ENCODE measurements at regions not wholly inside any gene's neighbourhood (a gene's known extent, or its start where the extent isn't known, plus 50 kb on each side); places are given as distances from the start of the nearest gene placed in this dataset.

DNA sequence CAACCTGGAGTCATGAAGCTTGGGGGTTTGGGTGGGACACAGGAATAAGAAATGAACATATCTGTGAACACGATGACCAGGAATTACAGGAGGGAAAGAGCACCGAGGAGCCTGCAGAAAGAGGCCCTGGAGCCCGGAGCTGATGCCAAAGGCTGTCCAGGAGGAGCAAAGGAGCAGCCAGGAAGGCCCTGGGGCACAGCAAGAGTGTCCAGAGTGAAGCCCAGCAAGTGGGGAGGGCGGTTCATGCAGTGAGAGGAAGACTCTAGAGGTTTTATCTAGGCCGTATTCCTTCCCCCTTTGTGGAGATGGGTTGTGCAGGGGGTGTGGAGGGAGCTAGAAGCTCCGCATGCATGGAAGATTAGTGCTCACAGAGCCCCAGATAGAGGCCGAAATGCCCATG is 318.4 kb downstream of the GADD45G start:
- DNase-seq: no peak

DNA sequence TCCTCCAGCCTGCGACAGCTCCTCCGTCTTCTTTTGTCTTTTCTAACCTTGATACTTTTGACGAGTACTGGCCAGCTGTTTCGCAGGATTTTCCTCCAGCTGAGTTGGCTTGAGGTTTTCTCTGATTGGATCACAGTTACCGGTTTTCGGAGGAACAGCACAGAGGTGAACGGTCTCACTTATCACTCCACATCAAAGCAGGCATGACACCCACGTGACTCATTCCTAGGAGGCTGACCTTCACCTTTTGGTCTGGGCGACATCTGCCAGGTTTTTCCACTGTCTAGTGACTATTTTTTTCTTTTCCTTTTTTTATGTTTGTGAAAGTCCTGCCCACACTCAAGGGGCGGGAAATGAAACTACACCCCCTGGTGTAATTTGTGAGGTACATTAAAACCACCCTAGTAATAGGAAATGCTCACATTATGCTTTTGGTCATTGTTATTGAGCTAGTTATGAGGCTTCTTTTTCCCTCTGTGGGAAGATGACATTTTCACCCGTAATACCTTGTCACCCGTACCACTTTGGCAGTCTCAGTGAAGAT is 319.2 kb downstream of the GADD45G start:
- DNase-seq: peak; percentile 70 to 80

DNA sequence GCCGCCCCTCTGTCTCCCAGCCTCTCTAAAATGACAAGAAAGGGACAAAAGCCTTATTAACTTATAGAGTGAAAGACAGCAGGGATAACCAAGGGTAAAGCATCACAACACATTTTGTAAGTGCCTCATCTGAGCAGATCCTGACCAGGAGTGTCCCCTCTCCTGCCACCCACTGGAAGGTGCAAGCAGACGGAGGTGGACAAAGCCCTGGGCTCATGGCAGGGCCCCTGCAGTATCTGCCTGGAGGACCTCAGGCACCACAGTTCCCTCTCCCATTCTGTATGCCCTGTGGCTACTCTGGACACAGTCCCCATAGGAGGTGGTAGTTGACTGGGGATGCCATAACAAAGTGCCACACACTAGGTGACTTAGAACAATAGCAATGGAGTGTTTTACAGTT is 319.8 kb downstream of the GADD45G start:
- DNase-seq: no peak

DNA sequence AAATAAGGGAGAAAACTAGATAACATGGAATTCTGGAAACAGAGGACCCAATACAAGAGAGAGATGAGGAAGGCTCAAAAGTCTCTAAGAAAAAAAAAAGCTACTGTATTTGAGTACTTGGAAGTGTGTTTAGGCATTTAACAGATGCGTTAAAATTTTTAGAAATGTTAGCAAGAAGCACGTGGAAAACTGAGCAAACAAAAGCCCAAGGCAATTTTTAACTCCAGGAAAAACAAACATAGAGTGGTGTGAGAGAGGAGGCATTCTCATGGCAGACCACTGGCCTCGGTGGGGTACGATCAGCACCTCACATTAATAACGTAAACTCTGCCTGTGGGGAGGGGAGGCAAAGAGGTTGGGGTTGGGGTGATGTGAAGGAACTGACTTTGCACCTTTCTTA is 321.4 kb downstream of the GADD45G start:
- DNase-seq: no peak

DNA sequence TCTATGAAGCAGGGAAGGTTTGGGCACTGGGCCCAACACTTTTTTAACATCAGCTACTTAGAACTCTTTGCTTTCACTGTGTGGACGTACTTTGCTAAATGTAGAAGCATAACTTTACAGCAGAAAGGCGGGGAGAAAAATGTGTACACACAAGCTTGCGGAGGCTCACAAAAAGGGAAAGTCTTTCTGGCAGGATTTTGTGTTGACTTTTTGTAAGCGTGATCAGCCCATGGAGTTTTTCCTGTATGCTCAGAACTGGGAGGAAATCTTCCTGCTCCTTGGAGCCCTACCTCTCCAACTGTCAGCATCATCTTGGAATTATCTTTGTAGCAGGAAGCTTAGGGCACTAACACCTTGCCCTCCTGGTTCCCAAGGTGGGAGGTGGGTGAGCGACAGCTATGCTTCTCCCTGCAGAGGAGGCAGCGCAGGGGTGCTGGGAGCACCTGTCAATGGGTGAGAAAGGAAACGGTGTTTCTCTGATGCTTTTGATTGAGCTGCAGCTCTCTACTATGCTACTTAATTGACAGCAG is 321.9 kb downstream of the GADD45G start:
- no peak for DNase-seq

DNA sequence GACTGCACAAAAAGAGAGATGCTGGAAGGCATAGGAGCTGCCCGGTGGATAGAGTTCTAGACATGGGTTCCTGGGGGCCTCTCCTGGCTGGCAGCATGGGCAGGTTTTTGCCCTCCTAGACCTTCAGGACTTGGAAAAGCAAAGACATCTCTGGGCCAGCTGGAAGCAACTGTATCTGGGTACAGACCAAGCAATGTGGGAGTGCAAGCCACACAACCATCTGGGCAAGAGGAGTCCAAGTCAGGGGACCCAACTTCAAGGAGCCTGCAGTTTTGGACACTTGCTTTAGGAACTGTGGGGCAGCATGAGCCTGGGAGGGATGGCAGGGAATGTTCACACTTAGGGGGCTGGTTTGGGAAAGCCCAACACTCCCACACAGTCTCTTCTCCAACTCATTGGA is 323.3 kb downstream of the GADD45G start:
- DNase-seq: no peak

DNA sequence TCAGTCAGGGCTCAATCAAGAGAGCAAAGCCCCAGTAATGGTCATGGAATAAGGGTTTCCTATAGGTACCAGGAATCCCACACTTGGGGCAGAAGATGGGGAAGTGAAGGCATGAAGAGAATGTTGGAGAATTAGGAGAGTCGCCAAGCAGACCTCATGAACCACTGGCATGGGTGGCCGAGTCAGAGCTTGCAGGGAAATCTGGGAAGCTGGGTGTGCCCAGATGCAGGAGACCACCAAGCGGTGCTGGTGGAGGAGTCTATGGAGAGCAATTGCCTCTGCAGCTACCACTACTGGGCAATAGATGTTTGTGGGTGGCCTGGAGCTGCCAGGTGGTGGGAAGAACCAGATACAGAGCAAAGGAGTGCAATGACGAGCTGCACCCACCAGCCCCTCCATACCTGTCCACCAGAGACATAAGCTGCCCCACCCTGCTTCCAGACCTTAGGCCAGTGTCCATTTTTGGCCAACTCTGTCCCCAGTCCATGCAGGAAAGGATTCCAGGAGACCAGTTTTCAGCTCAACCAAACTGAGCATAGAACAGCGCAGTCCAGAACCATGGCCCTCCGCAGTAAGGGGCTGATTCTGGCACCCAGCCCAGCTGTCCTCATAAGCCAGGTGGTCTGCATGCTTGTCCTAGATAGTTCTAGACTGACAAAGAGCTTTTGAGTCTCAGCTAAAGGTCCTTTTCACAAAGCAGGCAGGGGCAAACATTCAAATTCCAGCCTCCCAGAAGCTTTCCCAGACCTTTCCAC is 323.9 kb downstream of the GADD45G start:
- DNase-seq: no peak

DNA sequence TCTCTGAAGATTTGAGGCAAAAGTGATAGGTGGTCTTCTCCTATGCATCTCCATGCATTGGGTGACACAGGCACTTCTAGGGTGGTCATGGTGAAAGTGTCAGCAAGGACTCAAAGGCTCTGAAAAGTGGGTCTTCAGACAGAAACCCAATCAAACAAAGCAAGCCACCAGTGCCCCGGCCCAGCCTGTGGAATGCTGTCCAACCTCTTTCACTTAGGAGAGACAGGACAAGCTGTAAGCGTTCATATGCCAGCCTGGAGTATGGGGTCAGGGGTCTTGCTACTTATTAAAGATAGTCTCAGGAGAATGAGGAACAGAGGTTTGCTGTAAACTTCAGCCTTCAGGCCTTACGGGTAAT is 324.5 kb downstream of the GADD45G start:
- DNase-seq: no peak

DNA sequence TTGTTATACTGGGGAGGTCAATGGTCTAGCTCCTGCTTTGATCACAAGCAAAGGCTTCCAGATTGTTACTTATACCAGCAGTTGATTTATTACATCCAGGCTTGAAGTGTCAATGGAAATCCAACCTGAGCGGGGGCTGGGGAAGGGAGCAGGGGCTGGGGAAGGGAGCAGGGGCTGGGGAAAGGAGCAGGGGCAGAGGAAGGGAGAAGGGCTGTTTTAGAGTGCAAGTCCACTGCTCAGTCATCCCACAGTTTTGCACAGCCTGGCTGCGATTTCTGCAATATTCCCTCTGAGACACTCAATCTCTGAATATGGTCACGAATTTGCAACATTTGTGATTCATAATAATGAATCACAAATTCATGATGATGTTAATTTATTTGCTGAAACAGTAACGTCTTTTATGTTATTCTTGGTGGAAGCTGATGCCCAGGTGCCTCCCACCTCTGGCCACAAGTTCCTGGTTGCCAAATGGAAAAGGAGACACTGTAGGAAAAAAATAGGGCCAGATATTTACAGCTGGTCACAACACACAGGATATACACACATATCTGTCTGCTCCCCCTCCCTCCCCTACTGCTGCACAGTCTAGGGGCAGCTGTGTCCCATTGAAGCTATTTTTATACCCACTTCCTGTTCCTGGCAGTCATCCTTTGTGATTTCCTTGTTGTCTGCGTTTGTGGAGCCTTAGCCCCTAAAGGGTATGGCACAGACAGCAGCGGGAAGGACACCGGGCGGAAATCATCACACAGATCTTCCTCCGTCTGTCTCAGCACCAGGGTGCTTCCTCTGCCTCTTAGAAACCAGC is 325.1 kb downstream of the GADD45G start:
- no peak for DNase-seq

DNA sequence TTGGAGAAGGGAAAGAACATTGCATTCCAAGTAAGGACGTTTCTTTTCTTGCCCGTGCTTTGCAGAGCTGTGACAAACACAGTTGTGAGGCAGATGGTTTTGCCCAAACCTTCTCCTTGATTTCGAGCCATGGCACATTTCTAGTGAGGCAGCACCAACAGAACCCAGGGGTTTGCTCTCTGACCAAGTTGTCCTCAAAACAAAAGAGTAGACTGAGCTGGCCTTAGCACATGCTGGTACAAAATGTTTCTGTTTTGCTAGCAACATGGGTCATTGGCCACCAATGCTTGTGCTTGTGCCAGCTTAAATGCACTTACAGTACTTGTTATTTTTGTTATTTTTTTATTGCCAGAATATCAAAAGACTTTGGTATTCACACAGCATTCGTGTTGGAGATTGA is 328.8 kb downstream of the GADD45G start:
- DNase-seq: no peak

DNA sequence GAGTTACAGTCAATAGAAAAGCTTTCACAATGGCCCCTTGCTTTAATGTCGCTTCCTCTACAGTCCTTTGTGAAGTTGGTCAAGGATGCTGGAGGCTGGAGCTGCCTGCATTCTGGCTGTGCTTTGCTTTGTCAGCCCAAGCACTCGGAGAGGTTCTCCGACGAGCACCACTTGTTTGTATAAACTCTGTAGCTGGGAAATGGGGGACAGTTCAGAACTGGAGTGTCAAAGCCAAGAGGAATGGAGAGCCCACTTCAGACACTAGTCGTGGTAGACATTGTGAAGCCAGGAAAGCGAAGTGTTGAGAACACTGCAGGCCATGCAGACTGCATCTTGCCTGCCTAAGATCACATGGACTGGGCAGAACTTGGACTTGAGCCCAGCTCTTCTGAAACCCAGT is 330.3 kb downstream of the GADD45G start:
- no peak for DNase-seq

DNA sequence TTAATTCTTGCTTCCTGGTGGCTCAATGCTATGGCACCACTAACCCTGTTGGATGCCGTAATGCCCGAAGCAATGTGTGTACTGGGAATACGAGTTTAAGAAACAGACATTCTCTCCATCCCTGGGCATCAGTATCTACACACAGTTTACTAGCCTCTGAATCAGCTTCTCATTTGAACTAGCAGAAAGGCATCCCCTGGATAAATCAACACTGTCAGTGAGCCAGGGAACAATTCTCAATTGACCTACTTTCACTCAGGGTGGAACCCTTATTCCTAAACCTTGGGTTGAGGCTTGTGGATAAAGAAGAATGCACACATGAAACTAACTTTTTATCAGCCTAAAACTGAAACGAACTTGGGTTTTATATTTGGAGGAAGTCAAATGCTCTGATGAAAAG is 331.0 kb downstream of the GADD45G start:
- no peak for DNase-seq

DNA sequence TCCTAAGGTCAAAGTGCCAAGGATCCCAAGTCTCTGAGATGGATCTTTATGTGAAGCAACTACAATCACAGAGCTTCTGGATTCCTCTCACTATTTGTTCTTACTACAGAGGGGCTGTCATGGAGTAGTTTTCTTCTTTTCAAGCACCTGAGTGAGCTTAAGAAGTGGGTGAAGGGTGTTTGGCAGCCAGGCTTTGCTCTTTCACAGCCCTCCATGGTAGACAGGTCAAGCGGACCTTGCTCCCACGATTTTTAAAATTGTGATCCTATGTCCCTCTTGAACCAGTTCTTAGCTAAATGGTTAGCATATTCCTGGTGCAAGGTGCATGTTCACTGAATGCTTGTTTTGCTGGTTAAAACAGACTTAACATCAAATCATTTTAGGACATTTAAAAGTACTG is 332.2 kb downstream of the GADD45G start:
- no peak for DNase-seq

DNA sequence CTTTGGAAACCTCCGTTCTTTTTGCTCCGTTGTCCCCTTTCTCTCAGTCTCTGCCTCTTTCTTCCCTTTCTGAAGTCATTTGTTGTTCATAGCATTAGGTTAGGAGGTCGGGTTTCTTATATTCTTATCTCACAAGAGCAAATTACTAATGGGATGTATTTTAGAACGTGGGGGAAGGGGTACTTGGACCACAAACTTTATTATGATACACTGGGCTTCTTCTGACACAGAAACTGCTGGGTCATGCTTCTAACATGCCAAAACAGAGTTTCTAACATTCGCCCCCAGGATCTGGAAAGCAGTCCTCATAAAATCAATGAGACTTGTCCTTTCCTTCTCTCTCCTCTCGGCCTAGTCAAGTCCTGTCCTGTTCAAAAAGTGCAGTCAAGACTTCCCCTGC is 334.4 kb downstream of the GADD45G start:
- DNase-seq: no peak

DNA sequence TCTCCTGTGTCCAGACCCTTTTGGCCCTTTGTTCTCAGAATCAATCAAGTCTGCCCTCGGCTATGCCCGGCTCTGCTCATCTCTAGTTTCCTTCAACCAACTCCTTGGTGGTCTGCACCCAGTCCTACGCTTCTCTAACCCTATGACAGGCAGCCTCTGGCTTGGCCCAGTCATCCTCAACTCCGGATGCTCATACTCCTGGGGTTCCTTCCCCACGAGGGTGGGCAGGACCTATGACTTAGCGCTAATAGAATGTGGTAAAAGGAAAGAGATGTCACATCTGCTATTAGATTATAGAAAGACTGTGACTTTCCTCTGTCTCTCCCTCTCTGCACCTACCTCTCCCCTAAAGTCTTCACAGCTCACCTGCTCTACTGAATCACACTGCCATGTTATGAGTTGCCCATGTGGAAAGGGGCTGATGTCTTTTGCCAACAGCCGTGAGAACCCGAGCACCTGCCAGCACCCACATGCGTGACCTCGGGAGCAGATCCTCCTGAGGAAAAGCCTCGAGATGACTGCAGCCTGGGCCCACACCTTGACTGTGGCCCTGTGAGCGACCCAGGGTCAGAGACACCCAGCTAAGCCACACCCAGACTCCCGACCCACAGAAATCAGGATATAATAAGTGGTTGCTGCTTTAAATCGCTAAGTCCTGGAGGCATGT is 334.9 kb downstream of the GADD45G start:
- no peak for DNase-seq

DNA sequence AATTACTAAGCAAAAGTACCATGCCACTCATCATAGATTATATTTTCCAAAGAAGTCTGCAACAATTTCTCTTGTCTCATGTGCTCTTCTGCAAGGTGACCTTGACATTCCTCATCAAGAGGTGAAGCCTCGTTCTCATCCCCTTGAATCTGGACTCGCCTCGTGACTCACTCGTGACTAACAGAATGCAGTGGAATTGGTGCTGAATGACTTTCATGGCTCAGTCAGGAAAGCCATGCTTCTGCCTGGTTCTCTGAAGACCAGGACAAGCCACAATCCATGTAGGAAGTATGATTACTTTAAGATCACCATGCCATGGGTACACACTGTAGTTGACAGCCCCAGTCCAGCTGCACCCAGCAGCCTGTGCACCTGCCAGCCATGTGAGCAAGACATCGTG is 335.8 kb downstream of the GADD45G start:
- no peak for DNase-seq

DNA sequence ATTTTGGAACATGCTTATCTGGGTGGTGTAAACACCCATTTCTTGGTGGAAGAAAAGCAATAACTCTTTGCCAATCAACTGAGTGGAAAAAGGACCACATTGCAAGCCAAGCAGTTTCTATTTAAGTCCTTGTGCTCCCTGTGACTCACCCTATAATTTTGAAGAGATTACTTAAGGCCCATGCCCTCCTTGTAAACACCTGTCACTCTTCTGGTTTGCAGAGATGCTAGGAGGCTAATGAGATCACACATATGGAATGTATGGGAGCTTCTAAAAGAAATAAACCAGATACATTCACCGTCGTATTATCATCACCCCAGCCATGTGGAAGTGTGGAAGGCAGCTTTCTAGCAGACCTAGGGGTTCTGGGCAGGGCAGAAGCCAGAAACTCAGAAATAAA is 337.1 kb downstream of the GADD45G start:
- no peak for DNase-seq

DNA sequence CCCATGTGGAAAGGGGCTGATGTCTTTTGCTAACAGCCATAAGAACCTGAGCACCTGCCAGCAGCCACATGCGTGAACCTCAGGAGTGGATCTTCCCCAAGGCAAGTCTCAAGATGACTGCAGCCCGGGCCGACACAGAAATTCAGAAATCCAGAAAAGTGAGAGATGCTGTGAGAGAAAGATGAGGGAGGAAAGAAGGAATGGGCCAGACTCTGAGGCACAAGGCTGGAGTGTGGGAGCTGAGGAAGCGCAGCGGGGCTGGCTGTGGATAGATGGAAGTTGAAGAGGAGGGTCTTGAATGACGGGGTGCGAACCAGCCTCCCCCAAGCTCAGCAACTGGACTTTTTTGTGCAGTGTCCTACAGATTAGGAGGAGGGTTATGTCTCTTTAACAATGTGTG is 337.8 kb downstream of the GADD45G start:
- no peak for DNase-seq

DNA sequence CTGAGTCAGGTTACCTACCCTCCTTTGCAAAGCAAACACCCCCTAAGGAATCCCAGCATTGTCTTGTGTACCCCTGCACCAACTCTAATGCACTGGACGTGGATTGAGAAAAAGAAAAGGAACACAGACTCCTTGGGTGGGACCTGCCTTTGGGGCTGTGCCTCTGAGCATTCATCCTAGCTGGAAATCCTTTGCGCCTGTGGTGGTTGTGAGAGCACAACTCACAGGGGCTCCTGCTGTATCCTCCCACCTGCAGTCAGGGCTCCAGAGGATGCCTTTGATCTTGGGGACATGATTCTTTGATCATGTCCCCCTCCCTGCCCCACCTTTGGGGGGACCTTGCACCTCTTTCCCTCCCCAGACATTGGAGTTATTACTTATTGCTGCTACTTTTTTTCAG is 338.5 kb downstream of the GADD45G start:
- DNase-seq: no peak

DNA sequence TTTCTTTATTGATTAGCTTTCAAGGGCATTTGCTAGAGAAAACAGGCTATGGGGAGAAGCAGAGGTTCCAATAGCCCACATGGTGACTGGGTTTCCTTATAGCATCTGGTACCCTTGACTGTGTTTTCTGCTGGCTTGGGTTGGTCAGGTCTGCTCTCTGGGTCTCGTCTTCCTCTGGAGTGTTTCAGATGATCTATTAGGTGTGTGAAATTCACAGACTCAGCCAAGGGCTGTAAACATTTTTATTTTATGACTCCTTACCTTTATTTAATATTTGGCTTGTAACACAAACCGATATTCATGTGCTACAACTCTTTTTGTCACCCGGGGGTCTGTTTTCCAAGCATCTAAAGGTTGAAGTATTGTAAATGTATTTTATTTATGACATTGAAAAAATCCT is 338.9 kb downstream of the GADD45G start:
- DNase-seq: no peak

DNA sequence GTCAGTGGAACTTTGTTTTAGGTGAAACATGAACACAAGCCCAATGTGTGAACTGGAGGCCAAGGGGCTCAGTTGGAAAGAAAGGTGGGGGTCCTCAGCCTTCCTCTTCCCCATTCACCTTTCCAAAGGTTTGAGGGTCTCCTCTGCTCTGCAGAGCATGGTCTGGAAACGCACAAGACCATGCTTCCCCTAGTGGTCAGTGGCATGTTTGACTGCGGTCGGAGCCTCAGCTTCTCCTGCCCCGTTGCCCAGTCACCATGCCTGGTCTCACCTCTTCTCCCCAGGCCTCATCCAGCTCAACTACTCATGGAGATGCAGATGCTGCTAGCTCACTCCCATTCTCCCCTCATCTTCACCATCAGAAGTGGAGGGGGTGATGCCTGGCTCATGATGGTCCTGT is 340.3 kb downstream of the GADD45G start:
- no peak for DNase-seq

DNA sequence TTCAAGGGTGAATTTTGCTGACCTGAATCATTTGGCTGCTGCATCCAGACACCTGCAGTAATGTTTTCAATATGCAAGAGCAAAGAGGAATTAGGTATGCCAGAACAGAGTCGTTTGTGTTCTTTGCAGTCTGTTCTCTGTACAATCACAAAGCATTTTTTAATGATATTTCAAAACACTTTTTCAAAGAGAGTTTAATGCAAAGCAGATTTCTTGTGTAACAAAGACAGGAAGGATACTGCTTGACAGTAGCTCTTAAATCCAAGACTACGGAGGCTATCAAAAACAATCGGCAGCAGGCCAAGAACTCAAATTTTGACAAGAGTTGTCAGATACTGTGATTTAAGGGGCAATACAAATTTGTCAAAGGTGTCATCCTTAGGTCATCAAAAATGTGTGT is 341.9 kb downstream of the GADD45G start:
- no peak for DNase-seq

DNA sequence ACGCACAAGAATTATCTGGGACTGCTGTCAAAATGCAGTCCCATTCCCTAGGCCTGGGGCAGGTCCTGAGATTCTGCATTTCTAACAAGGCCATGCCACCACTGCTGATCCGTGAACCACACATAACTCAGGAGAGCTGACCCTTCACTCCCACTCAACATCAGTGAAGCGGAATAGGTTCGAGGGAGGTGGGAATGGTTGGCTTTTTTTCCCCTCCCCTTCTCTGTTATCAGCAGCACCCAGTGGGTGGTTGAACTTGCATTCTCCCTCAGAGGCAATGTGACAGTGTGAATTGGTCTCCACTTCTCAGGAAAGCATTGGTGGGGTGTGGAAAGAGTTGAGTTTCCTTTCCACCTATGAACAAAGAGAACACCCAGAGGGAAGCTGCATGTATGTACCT is 344.3 kb downstream of the GADD45G start:
- no peak for DNase-seq

DNA sequence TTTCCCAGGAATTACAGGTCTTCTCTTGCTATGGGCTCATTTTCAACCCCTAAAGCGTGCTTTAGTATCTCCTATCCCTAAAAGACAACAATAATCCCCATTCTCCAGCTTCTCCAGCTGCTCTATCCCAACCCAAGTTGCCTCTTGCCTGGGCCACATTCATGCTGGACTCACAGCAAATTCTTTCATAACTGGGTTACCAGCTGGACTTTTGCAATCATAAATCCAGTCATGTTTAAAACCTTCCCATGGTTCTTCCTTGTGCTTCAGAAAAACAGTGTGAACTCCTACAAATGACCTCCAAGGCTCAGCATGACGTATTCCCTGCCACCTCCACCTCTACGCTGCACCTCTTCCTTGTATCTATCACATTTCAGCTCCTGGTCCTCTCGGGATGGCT is 346.9 kb downstream of the GADD45G start:
- no peak for DNase-seq

All from activated CD4-positive, alpha-beta T cell treated with anti-CD3 and anti-CD28 coated beads, Interleukin-2, amount 50 U/mL, for 48 hours (primary cell).